Embryonic facial prominence (tissue), 1 donor: ENCODE measurements at regions not wholly inside any gene's neighbourhood (a gene's known extent, or its start where the extent isn't known, plus 50 kb on each side); places are given as distances from the start of the nearest gene placed in this dataset.

ENCODE experiments used
- DNase-seq: peaks from one replicate; pipeline ENCODE4 v3.0.0-alpha.2; 2016; ENCODE audit errors: extremely low spot score

- DNase-seq: no peak
These were observed 120.2 kb downstream of the RAB11FIP2 start for GRCh38 chr10:117926491-117926890.

- no peak for DNase-seq
These were observed 119.4 kb downstream of the RAB11FIP2 start for GRCh38 chr10:117927332-117927731.

GRCh38 chr10:117927871-117928270, 118.9 kb downstream of the RAB11FIP2 start:
- DNase-seq: no peak

GRCh38 chr10:117928281-117928680, 118.5 kb downstream of the RAB11FIP2 start:
- DNase-seq: no peak

- DNase-seq: no peak
These were observed 118.0 kb downstream of the RAB11FIP2 start for GRCh38 chr10:117928741-117929140.

- DNase-seq: no peak
These were observed 117.2 kb downstream of the RAB11FIP2 start for GRCh38 chr10:117929327-117930067.

- no peak for DNase-seq
These were observed 115.7 kb downstream of the RAB11FIP2 start for GRCh38 chr10:117931078-117931477.

GRCh38 chr10:117933036-117933435, 113.7 kb downstream of the RAB11FIP2 start:
- no peak for DNase-seq

- no peak for DNase-seq
These were observed 112.3 kb downstream of the RAB11FIP2 start for GRCh38 chr10:117934477-117934876.

GRCh38 chr10:117936141-117936540, 110.6 kb downstream of the RAB11FIP2 start:
- DNase-seq: peak; percentile 51

GRCh38 chr10:117936566-117936965, 110.2 kb downstream of the RAB11FIP2 start:
- DNase-seq: peak; percentile 22

- no peak for DNase-seq
These were observed 109.8 kb downstream of the RAB11FIP2 start for GRCh38 chr10:117936976-117937375.

- no peak for DNase-seq
These were observed 108.6 kb downstream of the RAB11FIP2 start for GRCh38 chr10:117938104-117938503.

- DNase-seq: no peak
These were observed 104.5 kb downstream of the RAB11FIP2 start for GRCh38 chr10:117942226-117942625.

- DNase-seq: no peak
These were observed 101.9 kb downstream of the RAB11FIP2 start for GRCh38 chr10:117944676-117945447.

- no peak for DNase-seq
These were observed 101.1 kb downstream of the RAB11FIP2 start for GRCh38 chr10:117945651-117946050.

- no peak for DNase-seq
These were observed 100.1 kb downstream of the RAB11FIP2 start for GRCh38 chr10:117946525-117947070.

GRCh38 chr10:117948493-117948892, 98.2 kb downstream of the RAB11FIP2 start:
- DNase-seq: no peak

- DNase-seq: no peak
These were observed 96.3 kb downstream of the RAB11FIP2 start for GRCh38 chr10:117950408-117950807.
